AG10803 (cell line): ENCODE measurements at regions not wholly inside any gene's neighbourhood (a gene's known extent, or its start where the extent isn't known, plus 50 kb on each side); places are given as distances from the start of the nearest gene placed in this dataset.

Experiments used
- DNase-seq: peaks from one replicate; pipeline ENCODE4 v3.0.0; 2010; ENCODE audit warnings: low read depth
- H3K4me3 ChIP-seq: 2 replicates; pipeline ENCODE4 v1.5.1; 2011; ENCODE audit warnings: mild to moderate bottlenecking, low read length, control low read depth
- TF ChIP-seq, protein P1 (sequence below): conservative IDR thresholded peaks from 2 replicates; pipeline ENCODE4 v1.5.1; 2011; ENCODE audit warnings: mild to moderate bottlenecking, low read length, control low read depth, inconsistent platforms

DNA sequence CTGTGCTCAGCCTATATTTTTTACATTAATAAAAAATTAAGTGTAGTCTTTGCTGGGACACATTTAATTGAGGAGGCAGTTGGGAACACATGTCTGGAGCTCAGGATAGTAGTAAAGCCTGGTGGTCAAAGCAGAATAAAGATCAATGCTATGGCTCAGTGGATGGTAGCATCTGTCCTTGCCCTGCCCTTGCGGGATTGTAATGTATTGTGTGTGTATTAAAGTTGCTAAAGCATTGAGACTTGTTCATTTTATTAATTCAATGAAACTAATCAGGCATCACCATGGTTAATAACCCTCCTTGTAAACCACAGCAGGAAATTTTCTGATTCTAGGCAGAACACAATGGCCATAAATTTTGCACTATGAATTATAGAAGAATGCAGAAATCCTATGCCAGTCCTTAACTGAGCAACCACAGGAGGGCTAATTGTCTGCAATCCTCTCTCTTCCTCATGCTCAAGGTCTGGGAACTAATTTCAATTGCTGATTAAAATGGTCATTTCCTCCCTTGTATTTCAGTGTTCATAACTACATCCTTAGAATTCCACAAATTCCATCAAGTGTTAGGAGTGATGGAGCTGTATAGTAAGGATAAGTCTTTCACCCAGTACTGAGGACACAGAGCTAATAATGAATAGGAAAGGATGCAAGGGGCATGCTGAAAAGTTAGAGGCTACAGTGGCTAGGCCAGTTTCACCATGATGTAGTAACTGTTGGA, 403.2 kb upstream of the DDI1 start:
- TF ChIP-seq, protein P1, sequence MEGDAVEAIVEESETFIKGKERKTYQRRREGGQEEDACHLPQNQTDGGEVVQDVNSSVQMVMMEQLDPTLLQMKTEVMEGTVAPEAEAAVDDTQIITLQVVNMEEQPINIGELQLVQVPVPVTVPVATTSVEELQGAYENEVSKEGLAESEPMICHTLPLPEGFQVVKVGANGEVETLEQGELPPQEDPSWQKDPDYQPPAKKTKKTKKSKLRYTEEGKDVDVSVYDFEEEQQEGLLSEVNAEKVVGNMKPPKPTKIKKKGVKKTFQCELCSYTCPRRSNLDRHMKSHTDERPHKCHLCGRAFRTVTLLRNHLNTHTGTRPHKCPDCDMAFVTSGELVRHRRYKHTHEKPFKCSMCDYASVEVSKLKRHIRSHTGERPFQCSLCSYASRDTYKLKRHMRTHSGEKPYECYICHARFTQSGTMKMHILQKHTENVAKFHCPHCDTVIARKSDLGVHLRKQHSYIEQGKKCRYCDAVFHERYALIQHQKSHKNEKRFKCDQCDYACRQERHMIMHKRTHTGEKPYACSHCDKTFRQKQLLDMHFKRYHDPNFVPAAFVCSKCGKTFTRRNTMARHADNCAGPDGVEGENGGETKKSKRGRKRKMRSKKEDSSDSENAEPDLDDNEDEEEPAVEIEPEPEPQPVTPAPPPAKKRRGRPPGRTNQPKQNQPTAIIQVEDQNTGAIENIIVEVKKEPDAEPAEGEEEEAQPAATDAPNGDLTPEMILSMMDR, result peak; percentile 45
- DNase-seq, result peak; percentile 98
- H3K4me3 ChIP-seq, result no peak overlapping the region

DNA sequence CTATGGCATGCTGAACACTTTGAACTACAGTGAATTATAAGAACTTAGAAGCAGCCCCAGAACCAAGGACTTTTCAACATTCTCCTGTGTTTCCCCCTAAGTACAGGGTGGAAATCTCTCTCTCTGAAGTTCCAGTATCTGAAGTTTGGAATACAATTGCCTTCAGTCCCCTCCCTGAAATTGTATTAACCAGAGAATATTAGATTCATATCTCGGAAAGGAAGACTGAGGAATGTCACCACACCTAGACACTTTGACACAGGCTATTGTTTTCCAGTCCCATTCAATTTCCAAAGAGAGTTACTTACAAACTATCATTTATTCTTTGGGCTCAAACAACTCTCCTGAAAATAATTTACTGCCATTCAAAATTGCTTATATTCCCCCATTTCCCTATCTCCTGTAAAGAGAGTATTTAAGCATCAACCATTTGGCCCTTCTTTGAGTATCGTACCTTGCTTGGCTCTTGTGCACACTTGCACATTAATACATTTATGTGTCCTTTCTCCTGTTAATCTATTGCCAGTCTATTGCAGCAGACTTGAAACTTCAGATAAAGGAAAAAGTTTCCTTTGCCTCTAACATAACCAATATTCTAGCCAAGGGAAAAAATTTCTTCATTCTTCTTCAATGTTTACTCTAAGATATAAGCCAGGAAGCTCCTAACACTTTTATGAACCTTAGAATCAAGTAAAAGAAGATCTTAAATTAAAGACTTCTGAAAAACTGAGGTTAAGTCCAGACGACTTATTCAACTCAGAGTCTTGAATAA, 402.4 kb upstream of the DDI1 start:
- TF ChIP-seq, protein P1, result no peak
- H3K4me3 ChIP-seq, result no peak overlapping the region
- DNase-seq, result peak; percentile 44

DNA sequence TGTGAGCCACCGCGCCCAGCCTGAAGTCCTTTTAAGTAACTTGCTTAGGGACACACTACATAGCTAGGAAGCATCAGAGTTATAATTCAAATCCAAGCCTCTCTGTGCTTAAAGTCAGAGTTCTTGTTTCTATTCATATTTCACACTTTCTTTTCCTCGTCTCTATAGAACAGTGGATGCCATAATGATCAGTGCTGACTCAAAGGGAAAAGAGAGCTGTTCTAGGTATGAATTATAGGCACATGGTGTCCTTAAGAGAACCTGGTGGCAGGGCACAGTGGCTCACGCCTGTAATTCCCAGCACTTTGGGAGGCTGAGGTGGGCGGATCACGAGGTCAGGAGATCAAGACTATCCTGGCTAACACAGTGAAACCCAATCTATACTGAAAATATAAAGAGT, 400.2 kb upstream of the DDI1 start:
- H3K4me3 ChIP-seq, result no peak overlapping the region
- TF ChIP-seq, protein P1, result no peak
- DNase-seq, result no peak

DNA sequence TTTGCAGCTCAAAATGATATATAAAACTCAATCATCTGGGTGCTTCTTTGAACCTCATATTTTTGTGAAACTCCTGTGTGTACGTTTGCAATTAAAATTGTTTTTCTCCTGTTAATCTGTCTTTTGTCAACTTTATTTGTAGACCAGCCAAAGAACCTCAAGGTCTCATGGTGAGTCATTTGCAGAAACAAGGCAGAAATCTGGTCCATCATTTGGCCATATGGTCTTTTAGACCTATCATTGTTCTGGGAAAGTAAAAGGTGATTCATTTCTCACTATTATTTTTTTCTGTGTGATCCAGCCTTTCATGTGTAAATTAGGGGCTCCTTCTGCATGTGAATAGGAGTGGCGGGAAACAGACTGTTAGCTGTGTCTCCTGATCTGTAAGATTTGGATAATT, 399.1 kb upstream of the DDI1 start:
- no peak overlapping the region for H3K4me3 ChIP-seq
- peak; percentile 54 for DNase-seq
- TF ChIP-seq, protein P1, result no peak

DNA sequence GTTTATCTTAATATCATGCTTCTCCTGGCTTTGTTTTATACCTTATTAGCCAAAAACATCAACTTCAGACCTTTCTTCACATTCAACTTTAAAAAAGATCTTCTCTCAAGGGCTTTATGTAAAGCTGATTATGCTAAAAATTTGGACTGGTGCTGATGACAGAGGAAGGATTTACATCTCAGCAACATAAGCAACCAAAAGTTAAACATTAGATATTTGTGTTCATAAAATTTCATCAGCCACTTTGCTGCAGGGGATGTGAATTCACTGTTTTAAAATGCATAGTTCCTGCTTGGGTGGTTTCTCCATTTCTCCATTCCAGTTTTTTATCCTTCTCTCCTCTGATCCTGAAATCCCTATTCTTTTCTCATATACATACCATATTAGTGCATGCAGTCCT, 398.6 kb upstream of the DDI1 start:
- TF ChIP-seq, protein P1, result no peak
- no peak overlapping the region for H3K4me3 ChIP-seq
- no peak for DNase-seq

DNA sequence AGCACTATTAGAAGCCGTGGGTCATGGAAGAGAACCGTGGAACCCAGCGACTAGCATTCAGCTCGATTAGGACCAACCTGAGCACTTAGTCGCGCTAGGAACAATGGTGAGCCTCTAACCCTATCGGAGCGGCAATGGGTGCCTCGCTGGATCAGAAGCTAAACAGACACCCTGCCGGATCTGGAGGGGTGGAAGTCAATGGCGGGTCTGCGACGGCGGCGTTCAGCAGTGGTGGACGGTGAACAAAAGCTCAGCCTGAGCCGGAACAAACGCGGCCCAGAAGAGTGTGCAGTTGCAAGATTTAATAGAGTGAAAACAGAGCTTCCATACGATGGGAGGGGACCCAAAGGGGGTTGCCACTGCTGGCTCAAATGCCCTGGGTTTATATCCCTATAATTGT, 391.8 kb upstream of the DDI1 start:
- no peak for DNase-seq
- H3K4me3 ChIP-seq, result no peak overlapping the region
- TF ChIP-seq, protein P1, result no peak

DNA sequence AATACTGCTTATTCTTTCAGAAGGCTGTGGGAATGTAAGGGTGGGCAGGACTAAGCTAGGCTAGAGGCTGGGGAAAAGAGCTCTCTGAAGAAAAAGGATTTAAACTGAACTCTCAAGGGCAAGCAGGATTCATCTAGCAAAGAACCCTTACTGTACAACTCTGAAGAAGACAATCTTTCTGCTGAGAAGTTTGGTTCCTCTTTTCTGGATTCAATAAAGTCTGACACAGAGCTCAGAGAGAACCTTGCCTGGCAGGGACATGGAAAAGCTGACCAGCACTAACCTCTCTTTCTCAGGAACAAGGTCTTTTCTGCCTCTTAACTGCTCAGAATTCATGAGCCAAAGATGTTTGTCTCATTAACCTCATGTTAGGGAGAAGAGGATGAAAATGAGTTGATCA, 388.4 kb upstream of the DDI1 start:
- no peak overlapping the region for H3K4me3 ChIP-seq
- TF ChIP-seq, protein P1, result no peak
- no peak for DNase-seq
